CD4-positive, alpha-beta memory T cell (primary cell): ENCODE measurements at regions not wholly inside any gene's neighbourhood (a gene's known extent, or its start where the extent isn't known, plus 50 kb on each side); places are given as distances from the start of the nearest gene placed in this dataset.

Source experiments
- CTCF ChIA-PET: fragments of 350-600 bp; sonication (Branson Sonifier 250); formaldehyde crosslinking; loops from one replicate; lab custom pipeline; 2021; ENCODE audit warnings: inconsistent platforms; ENCODE audit not compliant: partially characterized antibody; lab: Charles Lee
- POLR2A ChIA-PET: fragments of 350-600 bp; sonication (Branson Sonifier 250); formaldehyde crosslinking; loops from one replicate; lab custom pipeline; 2021; ENCODE audit not compliant: partially characterized antibody; lab: Charles Lee
- DNase-seq, 5 donors: peaks; one replicate each; pipeline versions ENCODE4 v3.0.0 to v3.0.0-alpha.2; 2020 to 2022; ENCODE audit warnings: mixed read lengths in 1 of 5
- H3K27ac ChIP-seq: one replicate; pipeline ENCODE4 v1.7.0; 2013; ENCODE audit warnings: low read depth, low read length
- H3K27me3 ChIP-seq: 2 replicates; pipeline ENCODE4 v1.7.0; 2013; ENCODE audit warnings: mild to moderate bottlenecking, low read length, moderate library complexity; ENCODE audit not compliant: insufficient read depth
- H3K36me3 ChIP-seq: 2 replicates; pipeline ENCODE4 v1.7.0; 2013; ENCODE audit warnings: mild to moderate bottlenecking, low read length, moderate library complexity; ENCODE audit not compliant: insufficient read depth
- H3K4me1 ChIP-seq: 2 replicates; pipeline ENCODE4 v1.7.0; 2013; ENCODE audit warnings: mild to moderate bottlenecking, low read length, moderate library complexity; ENCODE audit not compliant: insufficient read depth
- H3K4me3 ChIP-seq, 2 donors: one replicate each; pipeline ENCODE4 v1.7.0; 2013; ENCODE audit warnings: low read length in 2 of 2, mild to moderate bottlenecking in 1 of 2
- H3K9me3 ChIP-seq, 2 donors: one replicate each; pipeline ENCODE4 v1.7.0; 2013; ENCODE audit warnings: low read length in 2 of 2, control low read depth in 1 of 2; ENCODE audit not compliant: control insufficient read depth in 1 of 2
- H3K27ac Mint-ChIP-seq, 7 donors: one replicate each; pipeline ENCODE4 v1.8.0; 2020 to 2021; ENCODE audit warnings: mixed read lengths in 7 of 7, mild to moderate bottlenecking in 6 of 7, inconsistent platforms in 3 of 7, moderate library complexity in 3 of 7
- H3K27me3 Mint-ChIP-seq, 2 donors: one replicate each; pipeline ENCODE4 v1.8.0; 2020 to 2021; ENCODE audit warnings: mixed read lengths in 2 of 2
- H3K36me3 Mint-ChIP-seq, 2 donors: one replicate each; pipeline ENCODE4 v1.8.0; 2020 to 2021; ENCODE audit warnings: mixed read lengths in 2 of 2, inconsistent platforms in 1 of 2, mild to moderate bottlenecking in 1 of 2
- H3K4me1 Mint-ChIP-seq, 4 donors: one replicate each; pipeline ENCODE4 v1.8.0; 2020 to 2021; ENCODE audit warnings: mixed read lengths in 4 of 4, mild to moderate bottlenecking in 1 of 4
- H3K4me3 Mint-ChIP-seq, 8 donors: one replicate each; pipeline ENCODE4 v1.8.0; 2020 to 2021; ENCODE audit warnings: mixed read lengths in 8 of 8, mild to moderate bottlenecking in 7 of 8, moderate library complexity in 6 of 8, inconsistent platforms in 3 of 8
- H3K9me3 Mint-ChIP-seq, 8 donors: one replicate each; pipeline ENCODE4 v1.8.0; 2020 to 2021; ENCODE audit warnings: mixed read lengths in 8 of 8, mild to moderate bottlenecking in 5 of 8, inconsistent platforms in 3 of 8, moderate library complexity in 1 of 8
- intact Hi-C: fragments of 100-400 bp; cut with micrococcal nuclease; formaldehyde crosslinking; loops from one replicate; pipeline ENCODE4 v1.15.1; 2023

- H3K27me3 ChIP-seq: no peaks in the 10 kb centered on the region
- Mint-ChIP-seq H3K9me3 (peaks cover 0 to 11% (median 5%) of the 10 kb centered on the region in 8 donors), H3K4me3 (no peak overlapping the region), H3K4me1 (no peaks in the 10 kb centered on the region), H3K27ac (no peak overlapping the region), H3K36me3 (no peaks in the 10 kb centered on the region), H3K27me3 (no peaks in the 10 kb centered on the region)
- no peak for DNase-seq
- ChIA-PET POLR2A (no interaction called here), CTCF (no interaction called here)
- intact Hi-C loops: no loop called here
- H3K36me3 ChIP-seq: no peaks in the 10 kb centered on the region
- H3K4me1 ChIP-seq: no peaks in the 10 kb centered on the region
- H3K27ac ChIP-seq: no peak overlapping the region
- H3K9me3 ChIP-seq: no peaks in the 10 kb centered on the region
- H3K4me3 ChIP-seq: no peak overlapping the region
These were observed 1454.8 kb downstream of the RPA4 start for GRCh38 chrX:98338544-98338943.

- Histone ChIP-seq H3K9me3 (no peaks in the 10 kb centered on the region), H3K4me3 (no peak overlapping the region), H3K36me3 (no peaks in the 10 kb centered on the region), H3K27ac (no peak overlapping the region), H3K27me3 (no peaks in the 10 kb centered on the region), H3K4me1 (no peaks in the 10 kb centered on the region)
- intact Hi-C loops: no loop called here
- Mint-ChIP-seq H3K27ac (no peak overlapping the region), H3K4me3 (no peak overlapping the region), H3K36me3 (no peaks in the 10 kb centered on the region), H3K9me3 (peaks cover 0 to 3% (median 0%) of the 10 kb centered on the region in 8 donors), H3K27me3 (no peaks in the 10 kb centered on the region), H3K4me1 (no peaks in the 10 kb centered on the region)
- DNase-seq: no peak
- ChIA-PET CTCF (no interaction called here), POLR2A (no interaction called here)
These were observed 1467.2 kb downstream of the RPA4 start for GRCh38 chrX:98350940-98351339.

GRCh38 chrX:98357146-98357545, 1473.4 kb downstream of the RPA4 start:
- CTCF ChIA-PET: no interaction called here
- H3K27me3 ChIP-seq: no peaks in the 10 kb centered on the region
- Mint-ChIP-seq H3K27ac (no peak overlapping the region), H3K27me3 (no peaks in the 10 kb centered on the region), H3K4me1 (no peaks in the 10 kb centered on the region), H3K9me3 (peaks cover 0 to 2% (median 0%) of the 10 kb centered on the region in 8 donors), H3K4me3 (peak overlapping the region in 1 of 8 donors; percentile 24), H3K36me3 (no peaks in the 10 kb centered on the region)
- H3K4me3 ChIP-seq: no peak overlapping the region
- no peaks in the 10 kb centered on the region for H3K9me3 ChIP-seq
- H3K36me3 ChIP-seq: no peaks in the 10 kb centered on the region
- intact Hi-C loops: no loop called here
- DNase-seq: no peak
- no peak overlapping the region for H3K27ac ChIP-seq
- POLR2A ChIA-PET: no interaction called here
- no peaks in the 10 kb centered on the region for H3K4me1 ChIP-seq

GRCh38 chrX:98362630-98363029, 1478.9 kb downstream of the RPA4 start:
- Histone ChIP-seq H3K4me1 (no peaks in the 10 kb centered on the region), H3K9me3 (no peaks in the 10 kb centered on the region), H3K27me3 (no peaks in the 10 kb centered on the region), H3K36me3 (no peaks in the 10 kb centered on the region), H3K4me3 (no peak overlapping the region), H3K27ac (no peak overlapping the region)
- peak overlapping the region in 1 of 8 donors; percentile 23 for H3K4me3 Mint-ChIP-seq
- no peak for DNase-seq
- H3K4me1 Mint-ChIP-seq: no peaks in the 10 kb centered on the region
- H3K27me3 Mint-ChIP-seq: no peaks in the 10 kb centered on the region
- intact Hi-C loops: no loop called here
- ChIA-PET POLR2A (no interaction called here), CTCF (no interaction called here)
- H3K36me3 Mint-ChIP-seq: no peaks in the 10 kb centered on the region
- no peak overlapping the region for H3K27ac Mint-ChIP-seq
- H3K9me3 Mint-ChIP-seq: peaks cover 0 to 3% (median 0%) of the 10 kb centered on the region in 8 donors

GRCh38 chrX:98371994-98372393, 1488.3 kb downstream of the RPA4 start:
- intact Hi-C loops: no loop called here

GRCh38 chrX:98379134-98379533, 1495.4 kb downstream of the RPA4 start:
- no peaks in the 10 kb centered on the region for H3K36me3 Mint-ChIP-seq
- CTCF ChIA-PET: no interaction called here
- Histone ChIP-seq H3K36me3 (no peaks in the 10 kb centered on the region), H3K27ac (no peak overlapping the region), H3K4me1 (no peaks in the 10 kb centered on the region), H3K27me3 (no peaks in the 10 kb centered on the region), H3K4me3 (no peak overlapping the region), H3K9me3 (no peaks in the 10 kb centered on the region)
- peaks cover 0 to 7% (median 3%) of the 10 kb centered on the region in 8 donors for H3K9me3 Mint-ChIP-seq
- intact Hi-C loops: no loop called here
- DNase-seq: no peak
- no peak overlapping the region for H3K4me3 Mint-ChIP-seq
- H3K4me1 Mint-ChIP-seq: no peaks in the 10 kb centered on the region
- POLR2A ChIA-PET: no interaction called here
- H3K27ac Mint-ChIP-seq: no peak overlapping the region
- no peaks in the 10 kb centered on the region for H3K27me3 Mint-ChIP-seq

More at GRCh38 chrX:98371994-98372393, 1488.3 kb downstream of the RPA4 start:
- Mint-ChIP-seq H3K4me3 (no peak overlapping the region), H3K27me3 (no peaks in the 10 kb centered on the region), H3K36me3 (no peaks in the 10 kb centered on the region), H3K9me3 (peaks cover 0 to 7% (median 3%) of the 10 kb centered on the region in 8 donors), H3K4me1 (no peaks in the 10 kb centered on the region), H3K27ac (no peak overlapping the region)
- ChIA-PET CTCF (no interaction called here), POLR2A (no interaction called here)
- no peak overlapping the region for H3K27ac ChIP-seq
- H3K4me1 ChIP-seq: no peaks in the 10 kb centered on the region
- DNase-seq: no peak
- H3K27me3 ChIP-seq: no peaks in the 10 kb centered on the region
- no peaks in the 10 kb centered on the region for H3K36me3 ChIP-seq
- H3K9me3 ChIP-seq: no peaks in the 10 kb centered on the region
- H3K4me3 ChIP-seq: no peak overlapping the region

GRCh38 chrX:98380106-98380505, 1496.4 kb downstream of the RPA4 start:
- no peaks in the 10 kb centered on the region for H3K4me1 ChIP-seq
- H3K4me3 ChIP-seq: no peak overlapping the region
- H3K27ac ChIP-seq: no peak overlapping the region
- CTCF ChIA-PET: no interaction called here
- Mint-ChIP-seq H3K4me3 (no peak overlapping the region), H3K9me3 (peaks cover 0 to 7% (median 0%) of the 10 kb centered on the region in 8 donors), H3K27ac (no peak overlapping the region), H3K4me1 (no peaks in the 10 kb centered on the region), H3K36me3 (no peaks in the 10 kb centered on the region), H3K27me3 (no peaks in the 10 kb centered on the region)
- no peaks in the 10 kb centered on the region for H3K27me3 ChIP-seq
- POLR2A ChIA-PET: no interaction called here
- H3K36me3 ChIP-seq: no peaks in the 10 kb centered on the region
- intact Hi-C loops: no loop called here
- H3K9me3 ChIP-seq: no peaks in the 10 kb centered on the region
- DNase-seq: no peak

- H3K36me3 Mint-ChIP-seq: no peaks in the 10 kb centered on the region
- Histone ChIP-seq H3K4me1 (no peaks in the 10 kb centered on the region), H3K4me3 (no peak overlapping the region), H3K9me3 (no peaks in the 10 kb centered on the region), H3K36me3 (no peaks in the 10 kb centered on the region), H3K27me3 (no peaks in the 10 kb centered on the region), H3K27ac (no peak overlapping the region)
- intact Hi-C loops: no loop called here
- DNase-seq: no peak
- H3K4me1 Mint-ChIP-seq: no peaks in the 10 kb centered on the region
- H3K27me3 Mint-ChIP-seq: no peaks in the 10 kb centered on the region
- H3K27ac Mint-ChIP-seq: no peak overlapping the region
- CTCF ChIA-PET: no interaction called here
- POLR2A ChIA-PET: no interaction called here
- H3K4me3 Mint-ChIP-seq: no peak overlapping the region
- peaks cover 0 to 7% (median 0%) of the 10 kb centered on the region in 8 donors for H3K9me3 Mint-ChIP-seq
These were observed 1496.8 kb downstream of the RPA4 start for GRCh38 chrX:98380556-98380955.
